Lower lobe of right lung (tissue), 2 donors: ENCODE measurements at regions not wholly inside any gene's neighbourhood (a gene's known extent, or its start where the extent isn't known, plus 50 kb on each side); places are given as distances from the start of the nearest gene placed in this dataset.
"Not testable (repeated sequence)": the region's sequence is repeated elsewhere in the genome, so short reads cannot be mapped to it uniquely, and the experiment has no call there.

ENCODE experiments used
- ATAC-seq, 2 donors: fragments of 200-7000 bp; cut with Tn5 transposase; one replicate each; pipeline ENCODE4 v1.9.1; 2020 to 2022; ENCODE audit warnings: mild to moderate bottlenecking in 2 of 2, moderate library complexity in 2 of 2
- DNase-seq: peaks from one replicate; pipeline ENCODE4 v3.0.0-alpha.2; 2020
- H3K27ac ChIP-seq: fragments of 200-600 bp; one replicate; pipeline ENCODE4 v1.8.0; 2022
- H3K27me3 ChIP-seq: fragments of 200-600 bp; one replicate; pipeline ENCODE4 v1.8.0; 2022; ENCODE audit warnings: low read depth
- H3K36me3 ChIP-seq: fragments of 200-600 bp; one replicate; pipeline ENCODE4 v1.8.0; 2022; ENCODE audit warnings: mild to moderate bottlenecking
- H3K4me1 ChIP-seq: fragments of 200-600 bp; one replicate; pipeline ENCODE4 v1.8.0; 2022
- H3K4me3 ChIP-seq: fragments of 200-600 bp; one replicate; pipeline ENCODE4 v1.8.0; 2022; ENCODE audit warnings: mild to moderate bottlenecking
- H3K9me3 ChIP-seq: fragments of 200-600 bp; one replicate; pipeline ENCODE4 v1.8.0; 2022
- CTCF ChIP-seq: fragments of 200-600 bp; IDR thresholded peaks from one replicate; pipeline ENCODE4 v1.8.0; 2022; ENCODE audit warnings: antibody characterized with exemption, mild to moderate bottlenecking
- intact Hi-C: fragments of 100-400 bp; cut with DNase I; formaldehyde crosslinking; loops from one replicate; pipeline ENCODE4 v1.11.0; 2022
- donor health status: DM: no; HTN: yes; CAD: no; lungs with severe emphysema.

- H3K36me3 ChIP-seq = no peaks in the 10 kb centered on the region
- no peak for TF ChIP-seq CTCF
- no peaks in the 10 kb centered on the region for H3K4me1 ChIP-seq
- no peak overlapping the region for H3K27ac ChIP-seq
- ATAC-seq (no peak), DNase-seq (no peak)
- no peak overlapping the region for H3K4me3 ChIP-seq
- H3K9me3 ChIP-seq = no peaks in the 10 kb centered on the region
- H3K27me3 ChIP-seq = peaks cover 3% of the 10 kb centered on the region
- intact Hi-C loops = no loop called here
Observed at GRCh38 chr19:28301463-28301862, 911.5 kb downstream of the UQCRFS1 start.

GRCh38 chr19:28299649-28300048, 913.3 kb downstream of the UQCRFS1 start:
- H3K4me3 ChIP-seq = no peak overlapping the region
- no peak for ATAC-seq
- TF ChIP-seq CTCF = no peak
- DNase-seq = no peak
- no peaks in the 10 kb centered on the region for H3K4me1 ChIP-seq
- H3K27me3 ChIP-seq = peaks cover 3% of the 10 kb centered on the region
- no peaks in the 10 kb centered on the region for H3K36me3 ChIP-seq
- H3K9me3 ChIP-seq = no peaks in the 10 kb centered on the region
- no peak overlapping the region for H3K27ac ChIP-seq
- intact Hi-C loops = no loop called here

GRCh38 chr19:28297586-28298157, 915.3 kb downstream of the UQCRFS1 start:
- peaks cover 3% of the 10 kb centered on the region for H3K27me3 ChIP-seq
- intact Hi-C loops = no loop called here
- H3K27ac ChIP-seq = no peak overlapping the region
- H3K9me3 ChIP-seq = no peaks in the 10 kb centered on the region
- DNase-seq (no peak), ATAC-seq (no peak)
- H3K36me3 ChIP-seq = no peaks in the 10 kb centered on the region
- TF ChIP-seq CTCF = no peak
- H3K4me3 ChIP-seq = no peak overlapping the region
- H3K4me1 ChIP-seq = no peaks in the 10 kb centered on the region

GRCh38 chr19:28297036-28297435, 915.9 kb downstream of the UQCRFS1 start:
- ATAC-seq = no peak

GRCh38 chr19:28296506-28296905, 916.4 kb downstream of the UQCRFS1 start:
- H3K9me3 ChIP-seq = no peaks in the 10 kb centered on the region
- ATAC-seq (no peak), DNase-seq (no peak)
- no peak overlapping the region for H3K27ac ChIP-seq
- H3K4me1 ChIP-seq = no peaks in the 10 kb centered on the region
- TF ChIP-seq CTCF = no peak
- intact Hi-C loops = no loop called here
- H3K4me3 ChIP-seq = no peak overlapping the region
- H3K27me3 ChIP-seq = peaks cover 3% of the 10 kb centered on the region
- no peaks in the 10 kb centered on the region for H3K36me3 ChIP-seq

More at GRCh38 chr19:28297036-28297435, 915.9 kb downstream of the UQCRFS1 start:
- no peak for DNase-seq
- intact Hi-C loops = no loop called here
- H3K36me3 ChIP-seq = no peaks in the 10 kb centered on the region
- no peaks in the 10 kb centered on the region for H3K4me1 ChIP-seq
- no peak overlapping the region for H3K4me3 ChIP-seq
- H3K27ac ChIP-seq = no peak overlapping the region
- no peak for TF ChIP-seq CTCF
- peaks cover 3% of the 10 kb centered on the region for H3K27me3 ChIP-seq
- no peaks in the 10 kb centered on the region for H3K9me3 ChIP-seq

- H3K9me3 ChIP-seq, H3K36me3 ChIP-seq, ATAC-seq, H3K4me1 ChIP-seq, intact Hi-C loops, H3K27ac ChIP-seq, DNase-seq, H3K27me3 ChIP-seq, H3K4me3 ChIP-seq: not testable (repeated sequence)
Observed at GRCh38 chr19:28294975-28295374, 918.0 kb downstream of the UQCRFS1 start.
